Panc1 (cell line): ENCODE measurements at regions not wholly inside any gene's neighbourhood (a gene's known extent, or its start where the extent isn't known, plus 50 kb on each side); places are given as distances from the start of the nearest gene placed in this dataset.

ENCODE experiments used
- POLR2AphosphoS5 ChIP-seq: IDR thresholded peaks from 2 replicates; pipeline ENCODE4 v1.6.1; 2012; ENCODE audit warnings: mild to moderate bottlenecking, low read depth, low read length, moderate library complexity
- SIN3A ChIP-seq: IDR thresholded peaks from 2 replicates; pipeline ENCODE4 v1.6.1; 2012; ENCODE audit warnings: low read depth, mild to moderate bottlenecking, low read length, moderate library complexity, borderline replicate concordance; ENCODE audit not compliant: insufficient read depth
- TCF7L2 ChIP-seq: IDR thresholded peaks from 2 replicates; pipeline ENCODE4 v1.6.1; 2011; ENCODE audit warnings: mild to moderate bottlenecking, low read depth, low read length, inconsistent platforms
- TF ChIP-seq, protein P1 (sequence below): fragments of 450-650 bp; IDR thresholded peaks from 2 replicates; pipeline ENCODE4 v1.5.1; 2017; ENCODE audit warnings: mild to moderate bottlenecking
- TF ChIP-seq, protein P2 (sequence below), 2 experiments: IDR thresholded peaks; 2 replicates each; pipeline ENCODE4 v1.6.1; 2011 to 2012; ENCODE audit warnings: low read depth in 2 of 2, control low read depth in 1 of 2, low read length in 1 of 2, mild to moderate bottlenecking in 1 of 2, moderate library complexity in 1 of 2; ENCODE audit not compliant: insufficient read depth in 1 of 2

DNA sequence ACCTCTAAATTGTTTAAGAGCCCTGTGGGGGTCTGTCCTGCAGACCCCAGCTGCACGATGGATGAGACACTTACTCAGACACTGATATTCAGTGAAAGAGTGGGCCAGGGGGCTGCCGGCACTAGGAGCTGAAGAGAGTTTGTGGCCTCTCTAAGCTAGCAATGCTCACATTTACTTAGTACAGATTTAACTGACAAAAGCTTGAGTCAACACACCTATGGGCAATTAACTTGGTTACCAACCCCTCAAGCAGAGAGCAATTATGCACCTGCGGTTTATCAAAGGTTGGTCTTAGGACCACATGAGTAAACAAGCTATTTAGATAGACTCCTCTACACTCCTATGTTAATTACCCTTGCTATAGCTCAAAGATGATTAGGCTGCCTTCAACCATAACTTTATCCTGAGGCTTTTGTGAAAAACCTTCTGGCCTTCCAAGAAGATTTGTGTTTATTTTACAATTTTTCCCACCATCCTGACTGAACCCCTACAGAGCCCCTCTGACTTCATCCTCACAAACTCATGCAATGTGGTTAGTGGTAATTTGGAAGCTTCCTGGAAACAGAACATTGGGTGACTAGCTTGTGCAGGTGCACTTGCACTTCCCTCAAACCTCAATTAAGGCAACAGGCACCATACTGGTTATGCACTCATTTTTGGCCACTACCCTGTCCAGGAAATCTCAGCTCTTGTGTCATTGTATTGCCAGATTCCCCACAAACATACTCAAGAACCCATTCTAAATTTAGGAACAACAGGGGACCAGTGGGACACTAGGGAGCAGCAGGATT, 234.4 kb upstream of the ITM2A start:
- no peak for TF ChIP-seq POLR2AphosphoS5
- TF ChIP-seq, protein P1, sequence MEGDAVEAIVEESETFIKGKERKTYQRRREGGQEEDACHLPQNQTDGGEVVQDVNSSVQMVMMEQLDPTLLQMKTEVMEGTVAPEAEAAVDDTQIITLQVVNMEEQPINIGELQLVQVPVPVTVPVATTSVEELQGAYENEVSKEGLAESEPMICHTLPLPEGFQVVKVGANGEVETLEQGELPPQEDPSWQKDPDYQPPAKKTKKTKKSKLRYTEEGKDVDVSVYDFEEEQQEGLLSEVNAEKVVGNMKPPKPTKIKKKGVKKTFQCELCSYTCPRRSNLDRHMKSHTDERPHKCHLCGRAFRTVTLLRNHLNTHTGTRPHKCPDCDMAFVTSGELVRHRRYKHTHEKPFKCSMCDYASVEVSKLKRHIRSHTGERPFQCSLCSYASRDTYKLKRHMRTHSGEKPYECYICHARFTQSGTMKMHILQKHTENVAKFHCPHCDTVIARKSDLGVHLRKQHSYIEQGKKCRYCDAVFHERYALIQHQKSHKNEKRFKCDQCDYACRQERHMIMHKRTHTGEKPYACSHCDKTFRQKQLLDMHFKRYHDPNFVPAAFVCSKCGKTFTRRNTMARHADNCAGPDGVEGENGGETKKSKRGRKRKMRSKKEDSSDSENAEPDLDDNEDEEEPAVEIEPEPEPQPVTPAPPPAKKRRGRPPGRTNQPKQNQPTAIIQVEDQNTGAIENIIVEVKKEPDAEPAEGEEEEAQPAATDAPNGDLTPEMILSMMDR = no peak
- TF ChIP-seq, protein P2, sequence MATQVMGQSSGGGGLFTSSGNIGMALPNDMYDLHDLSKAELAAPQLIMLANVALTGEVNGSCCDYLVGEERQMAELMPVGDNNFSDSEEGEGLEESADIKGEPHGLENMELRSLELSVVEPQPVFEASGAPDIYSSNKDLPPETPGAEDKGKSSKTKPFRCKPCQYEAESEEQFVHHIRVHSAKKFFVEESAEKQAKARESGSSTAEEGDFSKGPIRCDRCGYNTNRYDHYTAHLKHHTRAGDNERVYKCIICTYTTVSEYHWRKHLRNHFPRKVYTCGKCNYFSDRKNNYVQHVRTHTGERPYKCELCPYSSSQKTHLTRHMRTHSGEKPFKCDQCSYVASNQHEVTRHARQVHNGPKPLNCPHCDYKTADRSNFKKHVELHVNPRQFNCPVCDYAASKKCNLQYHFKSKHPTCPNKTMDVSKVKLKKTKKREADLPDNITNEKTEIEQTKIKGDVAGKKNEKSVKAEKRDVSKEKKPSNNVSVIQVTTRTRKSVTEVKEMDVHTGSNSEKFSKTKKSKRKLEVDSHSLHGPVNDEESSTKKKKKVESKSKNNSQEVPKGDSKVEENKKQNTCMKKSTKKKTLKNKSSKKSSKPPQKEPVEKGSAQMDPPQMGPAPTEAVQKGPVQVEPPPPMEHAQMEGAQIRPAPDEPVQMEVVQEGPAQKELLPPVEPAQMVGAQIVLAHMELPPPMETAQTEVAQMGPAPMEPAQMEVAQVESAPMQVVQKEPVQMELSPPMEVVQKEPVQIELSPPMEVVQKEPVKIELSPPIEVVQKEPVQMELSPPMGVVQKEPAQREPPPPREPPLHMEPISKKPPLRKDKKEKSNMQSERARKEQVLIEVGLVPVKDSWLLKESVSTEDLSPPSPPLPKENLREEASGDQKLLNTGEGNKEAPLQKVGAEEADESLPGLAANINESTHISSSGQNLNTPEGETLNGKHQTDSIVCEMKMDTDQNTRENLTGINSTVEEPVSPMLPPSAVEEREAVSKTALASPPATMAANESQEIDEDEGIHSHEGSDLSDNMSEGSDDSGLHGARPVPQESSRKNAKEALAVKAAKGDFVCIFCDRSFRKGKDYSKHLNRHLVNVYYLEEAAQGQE (IDR thresholded peaks at IDR 0.05; ENCODE audit: insufficient read depth in 1 of 2, low read depth in 2 of 2, low read length in 1 of 2) = no peak
- no peak for TF ChIP-seq TCF7L2
- no peak for TF ChIP-seq SIN3A
